IPS-15b (cell line): ENCODE measurements at regions not wholly inside any gene's neighbourhood (a gene's known extent, or its start where the extent isn't known, plus 50 kb on each side); places are given as distances from the start of the nearest gene placed in this dataset.

Source experiments
- H3K27me3 ChIP-seq: one replicate; pipeline ENCODE4 v1.6.1; 2013; ENCODE audit warnings: low read length; ENCODE audit not compliant: control insufficient read depth, insufficient read depth
- H3K36me3 ChIP-seq: one replicate; pipeline ENCODE4 v1.6.1; 2013; ENCODE audit warnings: low read length; ENCODE audit not compliant: control insufficient read depth, insufficient read depth
- H3K4me1 ChIP-seq: one replicate; pipeline ENCODE4 v1.6.1; 2013; ENCODE audit warnings: mild to moderate bottlenecking, low read length; ENCODE audit not compliant: control insufficient read depth, insufficient read depth
- H3K4me3 ChIP-seq: one replicate; pipeline ENCODE4 v1.5.1; 2013; ENCODE audit warnings: low read depth, low read length
- H3K9ac ChIP-seq: one replicate; pipeline ENCODE4 v1.6.1; 2013; ENCODE audit warnings: low read depth, mild to moderate bottlenecking, low read length
- H3K9me3 ChIP-seq: one replicate; pipeline ENCODE4 v1.6.1; 2013; ENCODE audit warnings: mild to moderate bottlenecking, low read length; ENCODE audit not compliant: control insufficient read depth, insufficient read depth

DNA sequence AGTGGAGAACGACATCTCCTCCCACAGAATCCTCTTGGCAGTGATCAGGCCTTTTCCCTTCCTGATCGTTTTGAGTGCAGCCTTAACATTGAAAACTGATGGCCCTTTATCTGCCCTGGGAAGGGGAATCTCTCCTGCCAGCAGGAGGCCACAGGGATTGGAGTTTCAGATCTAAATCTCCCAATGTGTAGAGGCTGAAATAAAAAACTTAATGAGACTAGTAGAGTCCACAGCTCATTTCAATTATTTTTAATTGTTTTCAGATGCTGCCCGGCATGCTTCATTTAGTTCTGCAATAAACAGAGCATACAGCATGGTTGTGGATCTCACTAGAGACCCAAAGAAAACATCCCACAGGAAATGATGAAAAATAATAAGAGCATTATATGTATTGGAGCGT lies 662.2 kb upstream of the HS3ST5 start:
- Histone ChIP-seq H3K36me3 (no peaks in the 10 kb centered on the region), H3K9me3 (no peaks in the 10 kb centered on the region), H3K4me3 (no peak overlapping the region), H3K4me1 (no peaks in the 10 kb centered on the region), H3K9ac (no peak overlapping the region), H3K27me3 (no peaks in the 10 kb centered on the region)

DNA sequence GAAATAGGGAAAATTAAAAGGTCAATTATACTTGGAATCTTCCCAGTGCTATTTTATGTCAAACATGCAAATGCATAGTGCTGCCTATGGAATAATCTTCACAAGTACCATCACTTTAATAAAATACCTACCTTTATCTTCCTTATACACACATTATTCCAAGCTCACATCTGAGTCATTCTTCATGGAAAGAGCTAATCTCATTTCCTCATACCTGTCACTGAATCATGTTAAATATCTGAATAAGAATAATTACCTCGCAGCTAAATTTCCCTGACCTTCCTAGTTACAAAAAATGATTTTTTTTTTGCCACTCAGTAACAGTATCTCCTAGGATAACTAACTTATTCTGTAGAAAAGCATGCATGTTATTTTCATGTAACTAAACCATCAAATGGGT lies 661.4 kb upstream of the HS3ST5 start:
- Histone ChIP-seq H3K36me3 (no peaks in the 10 kb centered on the region), H3K4me1 (no peaks in the 10 kb centered on the region), H3K9ac (no peak overlapping the region), H3K9me3 (no peaks in the 10 kb centered on the region), H3K27me3 (no peaks in the 10 kb centered on the region), H3K4me3 (no peak overlapping the region)

DNA sequence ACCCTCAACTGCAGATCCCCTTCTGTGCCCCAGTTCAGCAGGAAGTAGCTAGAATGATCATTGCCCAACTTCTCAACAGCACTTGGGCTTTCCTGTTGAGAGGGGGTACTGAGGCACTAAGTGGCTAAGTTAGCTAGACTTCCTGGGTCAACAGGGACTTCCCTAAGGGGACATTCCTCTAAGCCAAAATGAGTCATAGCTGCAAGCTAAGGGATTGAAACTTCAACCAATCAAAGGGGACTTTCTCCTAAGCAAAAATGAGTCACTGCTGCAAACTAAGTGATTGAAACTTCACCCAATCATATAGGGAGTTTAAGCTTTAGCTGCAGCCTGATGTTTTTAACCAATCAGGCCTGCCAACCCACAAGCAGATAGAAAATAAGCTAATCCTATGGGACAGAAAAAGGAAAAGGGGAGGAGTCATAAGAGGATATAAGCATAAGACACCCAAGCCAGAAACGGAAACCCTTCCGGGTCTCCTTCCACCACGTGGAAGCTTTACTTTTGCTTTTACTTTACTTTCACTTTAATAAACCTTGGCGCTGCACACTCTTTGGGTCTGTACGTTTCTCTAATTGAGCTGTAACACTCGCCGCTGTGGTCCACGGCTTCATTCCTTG lies 659.0 kb upstream of the HS3ST5 start:
- H3K4me3 ChIP-seq, result no peak overlapping the region

DNA sequence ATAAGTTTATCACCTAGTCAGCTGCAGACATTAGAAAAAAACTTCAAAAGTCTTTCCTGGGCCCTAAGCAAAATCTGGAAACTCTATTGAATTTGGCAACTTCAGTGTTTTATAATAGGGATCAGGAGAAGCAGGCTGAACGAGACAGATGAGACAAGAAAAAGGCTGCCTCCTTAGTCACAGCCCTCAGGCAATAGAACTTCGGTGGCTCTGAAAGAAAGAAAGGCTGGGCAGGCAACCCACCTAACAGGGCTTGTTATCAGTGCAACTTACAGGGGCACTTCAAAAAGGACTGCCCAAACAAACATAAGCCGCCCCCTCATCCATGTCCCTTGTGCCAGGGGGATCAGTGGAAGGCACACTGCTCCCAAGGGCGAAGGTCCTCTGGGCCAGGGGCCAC lies 657.9 kb upstream of the HS3ST5 start:
- no peaks in the 10 kb centered on the region for H3K36me3 ChIP-seq
- no peak overlapping the region for H3K4me3 ChIP-seq
- no peaks in the 10 kb centered on the region for H3K9me3 ChIP-seq
- no peaks in the 10 kb centered on the region for H3K4me1 ChIP-seq
- H3K27me3 ChIP-seq, result no peaks in the 10 kb centered on the region
- no peak overlapping the region for H3K9ac ChIP-seq

More for the DNA sequence above, 659.0 kb upstream of the HS3ST5 start:
- no peaks in the 10 kb centered on the region for H3K4me1 ChIP-seq
- no peaks in the 10 kb centered on the region for H3K9me3 ChIP-seq
- H3K36me3 ChIP-seq, result no peaks in the 10 kb centered on the region
- H3K9ac ChIP-seq, result no peak overlapping the region
- no peaks in the 10 kb centered on the region for H3K27me3 ChIP-seq

DNA sequence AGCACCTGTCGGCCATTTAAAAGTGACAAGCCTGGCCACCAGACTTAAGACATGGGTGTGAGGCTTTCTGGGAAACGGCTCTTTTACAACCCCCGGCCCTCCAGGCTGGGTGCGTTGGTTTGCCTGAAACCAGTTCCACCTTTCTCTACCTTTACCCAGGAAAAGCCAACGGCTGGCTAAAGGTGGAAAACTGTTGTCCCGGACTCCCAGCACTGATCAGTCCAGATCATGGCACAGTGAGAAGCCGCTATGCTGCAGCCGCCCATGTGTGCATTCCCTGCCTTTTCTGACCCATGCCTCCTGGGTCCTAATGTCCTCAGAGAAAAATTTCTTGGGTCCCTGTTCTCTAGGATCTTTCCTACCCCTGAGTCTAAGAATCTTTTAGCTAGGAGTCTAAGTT lies 655.7 kb upstream of the HS3ST5 start:
- Histone ChIP-seq H3K9ac (no peak overlapping the region), H3K36me3 (no peaks in the 10 kb centered on the region), H3K4me1 (no peaks in the 10 kb centered on the region), H3K27me3 (no peaks in the 10 kb centered on the region), H3K9me3 (no peaks in the 10 kb centered on the region), H3K4me3 (no peak overlapping the region)

- Histone ChIP-seq H3K4me1 (no peaks in the 10 kb centered on the region), H3K4me3 (no peak overlapping the region), H3K9me3 (no peaks in the 10 kb centered on the region), H3K9ac (no peak overlapping the region), H3K36me3 (no peaks in the 10 kb centered on the region), H3K27me3 (no peaks in the 10 kb centered on the region)
Observed at GRCh38 chr6:114997813-114998292, 655.0 kb upstream of the HS3ST5 start.

DNA sequence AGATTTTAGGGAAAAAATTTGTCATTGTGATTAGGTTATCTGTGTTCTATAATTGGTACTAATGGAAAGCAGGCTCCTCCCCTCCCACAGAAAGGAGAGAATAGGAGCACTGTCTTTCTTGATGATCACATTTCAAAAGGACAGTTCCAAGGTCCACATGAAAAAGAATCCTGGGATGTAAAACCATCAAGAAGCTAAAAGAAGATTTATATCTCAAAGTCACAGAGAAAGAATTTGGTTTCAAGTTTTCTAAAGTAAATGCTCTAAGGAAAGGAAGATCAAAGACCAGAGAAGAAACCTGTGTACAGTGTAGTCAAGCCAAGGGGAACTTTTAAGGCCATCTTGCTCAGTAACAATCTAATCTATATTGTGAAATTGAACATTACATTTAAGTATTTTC lies 652.7 kb upstream of the HS3ST5 start:
- no peaks in the 10 kb centered on the region for H3K4me1 ChIP-seq
- H3K9ac ChIP-seq, result no peak overlapping the region
- no peak overlapping the region for H3K4me3 ChIP-seq
- H3K27me3 ChIP-seq, result no peaks in the 10 kb centered on the region
- no peaks in the 10 kb centered on the region for H3K9me3 ChIP-seq
- H3K36me3 ChIP-seq, result no peaks in the 10 kb centered on the region

GRCh38 chr6:114989279-114989964 lies 646.6 kb upstream of the HS3ST5 start:
- Histone ChIP-seq H3K9ac (no peak overlapping the region), H3K9me3 (no peaks in the 10 kb centered on the region), H3K36me3 (no peaks in the 10 kb centered on the region), H3K4me3 (no peak overlapping the region), H3K4me1 (no peaks in the 10 kb centered on the region), H3K27me3 (no peaks in the 10 kb centered on the region)

GRCh38 chr6:114987281-114987680 lies 644.5 kb upstream of the HS3ST5 start:
- no peak overlapping the region for H3K4me3 ChIP-seq
- H3K9ac ChIP-seq, result no peak overlapping the region
- H3K36me3 ChIP-seq, result no peaks in the 10 kb centered on the region
- H3K27me3 ChIP-seq, result no peaks in the 10 kb centered on the region
- H3K9me3 ChIP-seq, result no peaks in the 10 kb centered on the region
- no peaks in the 10 kb centered on the region for H3K4me1 ChIP-seq

GRCh38 chr6:114955363-114955762 lies 612.5 kb upstream of the HS3ST5 start:
- Histone ChIP-seq H3K4me3 (no peak overlapping the region), H3K36me3 (no peaks in the 10 kb centered on the region), H3K27me3 (no peaks in the 10 kb centered on the region), H3K9me3 (no peaks in the 10 kb centered on the region), H3K4me1 (no peaks in the 10 kb centered on the region), H3K9ac (no peak overlapping the region)

DNA sequence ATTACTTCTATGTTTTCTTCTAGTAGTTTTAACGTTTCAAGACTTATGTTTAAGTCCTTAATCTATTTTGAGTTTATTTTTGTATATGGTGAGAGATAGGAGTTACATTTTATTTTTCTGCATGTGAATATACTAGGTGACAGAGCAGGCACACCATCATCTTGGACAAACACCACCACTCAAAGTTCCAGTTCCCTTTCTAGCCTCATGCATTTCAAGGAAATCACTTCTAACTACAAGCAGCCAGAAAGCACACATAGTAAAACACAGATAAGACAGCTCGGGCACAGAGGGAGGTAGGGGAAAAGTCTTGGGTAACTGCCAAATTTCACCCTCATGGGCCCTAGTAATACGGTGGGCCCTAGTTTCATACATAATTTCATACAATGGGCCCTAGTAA lies 609.4 kb upstream of the HS3ST5 start:
- Histone ChIP-seq H3K9ac (no peak overlapping the region), H3K36me3 (no peaks in the 10 kb centered on the region), H3K27me3 (no peaks in the 10 kb centered on the region), H3K9me3 (no peaks in the 10 kb centered on the region), H3K4me3 (no peak overlapping the region), H3K4me1 (no peaks in the 10 kb centered on the region)

- H3K9ac ChIP-seq, result no peak overlapping the region
- no peaks in the 10 kb centered on the region for H3K27me3 ChIP-seq
Observed at GRCh38 chr6:114945392-114945791, 602.6 kb upstream of the HS3ST5 start.

More at GRCh38 chr6:114945392-114945791, 602.6 kb upstream of the HS3ST5 start:
- H3K4me3 ChIP-seq, result no peak overlapping the region
- H3K9me3 ChIP-seq, result no peaks in the 10 kb centered on the region
- H3K36me3 ChIP-seq, result no peaks in the 10 kb centered on the region
- H3K4me1 ChIP-seq, result peaks cover 3% of the 10 kb centered on the region
